ENCODE measurements at regions not wholly inside any gene's neighbourhood (a gene's known extent, or its start where the extent isn't known, plus 50 kb on each side); places are given as distances from the start of the nearest gene placed in this dataset.

GRCh38 chr12:16473610-16474326 is 126.3 kb downstream of the MGST1 start:
- no peak for TF ChIP-seq CTCF (IDR thresholded peaks at IDR 0.05; ENCODE audit: low read depth, low read length)
- TF ChIP-seq EZH2phosphoT487 (IDR thresholded peaks at IDR 0.05; ENCODE audit: low read depth): no peak
